Ishikawa (cell line): ENCODE measurements at regions not wholly inside any gene's neighbourhood (a gene's known extent, or its start where the extent isn't known, plus 50 kb on each side); places are given as distances from the start of the nearest gene placed in this dataset.

Experiments used
- CEBPB ChIP-seq: IDR thresholded peaks from 2 replicates; pipeline ENCODE4 v1.6.1; 2012
- CREB1 ChIP-seq: IDR thresholded peaks from 2 replicates; pipeline ENCODE4 v1.6.1; 2012; ENCODE audit warnings: low read depth
- EGR1 ChIP-seq: IDR thresholded peaks from 2 replicates; pipeline ENCODE4 v1.6.1; 2012
- EP300 ChIP-seq: IDR thresholded peaks from 2 replicates; pipeline ENCODE4 v1.6.1; 2012; ENCODE audit warnings: borderline replicate concordance
- FOXM1 ChIP-seq: IDR thresholded peaks from 2 replicates; pipeline ENCODE4 v1.6.1; 2012; ENCODE audit warnings: low read depth, borderline replicate concordance
- NFIC ChIP-seq: IDR thresholded peaks from 2 replicates; pipeline ENCODE4 v1.6.1; 2012
- RAD21 ChIP-seq: IDR thresholded peaks from 2 replicates; pipeline ENCODE4 v1.6.1; 2012; ENCODE audit warnings: low read depth
- TAF1 ChIP-seq: IDR thresholded peaks from 2 replicates; pipeline ENCODE4 v1.6.1; 2012; ENCODE audit warnings: low read depth, mild to moderate bottlenecking
- TCF12 ChIP-seq: IDR thresholded peaks from 2 replicates; pipeline ENCODE4 v1.6.1; 2012; ENCODE audit warnings: low read depth
- TEAD4 ChIP-seq: IDR thresholded peaks from 2 replicates; pipeline ENCODE4 v1.6.1; 2012
- USF1 ChIP-seq: IDR thresholded peaks from 2 replicates; pipeline ENCODE4 v1.6.1; 2012
- YY1 ChIP-seq: IDR thresholded peaks from 2 replicates; pipeline ENCODE4 v1.6.1; 2012; ENCODE audit warnings: low read depth
- ZBTB7A ChIP-seq: IDR thresholded peaks from 2 replicates; pipeline ENCODE4 v1.6.1; 2012; ENCODE audit warnings: low read depth
- TF ChIP-seq, protein P1 (sequence below): IDR thresholded peaks from 2 replicates; pipeline ENCODE4 v1.6.1; 2012
- TF ChIP-seq, protein P2 (sequence below): IDR thresholded peaks from 2 replicates; pipeline ENCODE4 v1.6.1; 2012; ENCODE audit warnings: low read depth, mild to moderate bottlenecking

- no peak for TF ChIP-seq EP300
- TF ChIP-seq, protein P1, sequence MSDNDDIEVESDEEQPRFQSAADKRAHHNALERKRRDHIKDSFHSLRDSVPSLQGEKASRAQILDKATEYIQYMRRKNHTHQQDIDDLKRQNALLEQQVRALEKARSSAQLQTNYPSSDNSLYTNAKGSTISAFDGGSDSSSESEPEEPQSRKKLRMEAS = no peak
- TF ChIP-seq NFIC = no peak
- no peak for TF ChIP-seq TCF12
- no peak for TF ChIP-seq ZBTB7A
- no peak for TF ChIP-seq EGR1
- no peak for TF ChIP-seq CREB1
- TF ChIP-seq CEBPB = no peak
- no peak for TF ChIP-seq YY1
- no peak for TF ChIP-seq TEAD4
- TF ChIP-seq, protein P2, sequence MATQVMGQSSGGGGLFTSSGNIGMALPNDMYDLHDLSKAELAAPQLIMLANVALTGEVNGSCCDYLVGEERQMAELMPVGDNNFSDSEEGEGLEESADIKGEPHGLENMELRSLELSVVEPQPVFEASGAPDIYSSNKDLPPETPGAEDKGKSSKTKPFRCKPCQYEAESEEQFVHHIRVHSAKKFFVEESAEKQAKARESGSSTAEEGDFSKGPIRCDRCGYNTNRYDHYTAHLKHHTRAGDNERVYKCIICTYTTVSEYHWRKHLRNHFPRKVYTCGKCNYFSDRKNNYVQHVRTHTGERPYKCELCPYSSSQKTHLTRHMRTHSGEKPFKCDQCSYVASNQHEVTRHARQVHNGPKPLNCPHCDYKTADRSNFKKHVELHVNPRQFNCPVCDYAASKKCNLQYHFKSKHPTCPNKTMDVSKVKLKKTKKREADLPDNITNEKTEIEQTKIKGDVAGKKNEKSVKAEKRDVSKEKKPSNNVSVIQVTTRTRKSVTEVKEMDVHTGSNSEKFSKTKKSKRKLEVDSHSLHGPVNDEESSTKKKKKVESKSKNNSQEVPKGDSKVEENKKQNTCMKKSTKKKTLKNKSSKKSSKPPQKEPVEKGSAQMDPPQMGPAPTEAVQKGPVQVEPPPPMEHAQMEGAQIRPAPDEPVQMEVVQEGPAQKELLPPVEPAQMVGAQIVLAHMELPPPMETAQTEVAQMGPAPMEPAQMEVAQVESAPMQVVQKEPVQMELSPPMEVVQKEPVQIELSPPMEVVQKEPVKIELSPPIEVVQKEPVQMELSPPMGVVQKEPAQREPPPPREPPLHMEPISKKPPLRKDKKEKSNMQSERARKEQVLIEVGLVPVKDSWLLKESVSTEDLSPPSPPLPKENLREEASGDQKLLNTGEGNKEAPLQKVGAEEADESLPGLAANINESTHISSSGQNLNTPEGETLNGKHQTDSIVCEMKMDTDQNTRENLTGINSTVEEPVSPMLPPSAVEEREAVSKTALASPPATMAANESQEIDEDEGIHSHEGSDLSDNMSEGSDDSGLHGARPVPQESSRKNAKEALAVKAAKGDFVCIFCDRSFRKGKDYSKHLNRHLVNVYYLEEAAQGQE = no peak
- TF ChIP-seq USF1 = no peak
- no peak for TF ChIP-seq RAD21
- TF ChIP-seq FOXM1 = no peak
- no peak for TF ChIP-seq TAF1
Measured at GRCh38 chr3:103829723-103830326, 1395.0 kb downstream of the ZPLD1 start.

- TF ChIP-seq YY1 = no peak
- TF ChIP-seq, protein P2 = no peak
- TF ChIP-seq, protein P1 = no peak
Measured at GRCh38 chr3:103847081-103848062, 1412.6 kb downstream of the ZPLD1 start.

DNA sequence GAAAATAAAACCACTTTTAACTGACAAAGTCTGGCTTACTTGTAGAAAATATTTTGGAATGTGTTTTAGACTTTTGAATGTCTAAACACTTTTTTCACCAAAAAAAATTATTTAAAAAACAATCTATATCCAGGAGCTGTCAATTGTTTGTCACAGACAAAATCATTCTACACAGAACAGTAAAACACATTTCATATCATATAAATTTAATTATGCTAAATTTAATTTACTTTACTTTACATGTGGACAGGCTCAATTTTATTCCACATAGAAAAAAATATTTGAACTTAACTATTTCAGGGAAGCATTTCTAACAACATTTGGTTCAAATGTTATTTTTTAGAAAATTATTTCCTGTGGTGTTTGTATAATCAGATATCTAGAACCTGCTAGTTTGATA is 1417.0 kb downstream of the ZPLD1 start:
- TF ChIP-seq YY1 (no peak), CREB1 (no peak), TCF12 (no peak), TAF1 (no peak), TEAD4 (no peak), ZBTB7A (no peak), RAD21 (no peak), USF1 (no peak), CEBPB (no peak), NFIC (no peak), FOXM1 (no peak), EP300 (no peak), EGR1 (no peak)
- TF ChIP-seq, protein P2 = no peak
- TF ChIP-seq, protein P1 = no peak

- TF ChIP-seq, protein P2 = no peak
- no peak for TF ChIP-seq EGR1
- TF ChIP-seq USF1 = no peak
- no peak for TF ChIP-seq NFIC
- TF ChIP-seq, protein P1 = no peak
- TF ChIP-seq TCF12 = no peak
- TF ChIP-seq FOXM1 = no peak
- no peak for TF ChIP-seq YY1
- no peak for TF ChIP-seq RAD21
- TF ChIP-seq TEAD4 = no peak
Measured at GRCh38 chr3:103862415-103862814, 1427.6 kb downstream of the ZPLD1 start.
